ENCODE measurements at regions not wholly inside any gene's neighbourhood (a gene's known extent, or its start where the extent isn't known, plus 50 kb on each side); places are given as distances from the start of the nearest gene placed in this dataset.

GRCh38 chr9:87180841-87181240 is 233.5 kb upstream of the GAS1 start:
- TF ChIP-seq CTCF (IDR thresholded peaks at IDR 0.05; ENCODE audit: low read depth, low read length) = no peak
- TF ChIP-seq EZH2phosphoT487 (IDR thresholded peaks at IDR 0.05; ENCODE audit: low read depth) = no peak
